ENCODE measurements at regions not wholly inside any gene's neighbourhood (a gene's known extent, or its start where the extent isn't known, plus 50 kb on each side); places are given as distances from the start of the nearest gene placed in this dataset.

GRCh38 chr2:126774761-126775160 lies 118.8 kb downstream of the GYPC start:
- TF ChIP-seq CTCF (IDR thresholded peaks at IDR 0.05): no peak
- peaks cover 2% of the 10 kb centered on the region for H3K36me3 Mint-ChIP-seq (ENCODE audit: low read depth)
- no peak overlapping the region for H3K4me3 Mint-ChIP-seq (ENCODE audit: unreplicated experiment)
- DNase-seq (ENCODE audit: low spot score): no peak
- H3K27me3 Mint-ChIP-seq (ENCODE audit: low read depth): peaks cover 47% of the 10 kb centered on the region
- H3K9me3 Mint-ChIP-seq (ENCODE audit: low read depth): no peaks in the 10 kb centered on the region
- no peak overlapping the region for H3K27ac Mint-ChIP-seq (ENCODE audit: unreplicated experiment)
- peaks cover 8% of the 10 kb centered on the region for H3K4me1 Mint-ChIP-seq (ENCODE audit: low read depth)

- no peaks in the 10 kb centered on the region for H3K36me3 Mint-ChIP-seq (ENCODE audit: low read depth)
- H3K9me3 Mint-ChIP-seq (ENCODE audit: low read depth): no peaks in the 10 kb centered on the region
- no peak overlapping the region for H3K27ac Mint-ChIP-seq (ENCODE audit: unreplicated experiment)
- peaks cover 49% of the 10 kb centered on the region for H3K27me3 Mint-ChIP-seq (ENCODE audit: low read depth)
- DNase-seq (ENCODE audit: low spot score): no peak
- H3K4me1 Mint-ChIP-seq (ENCODE audit: low read depth): peaks cover 8% of the 10 kb centered on the region
- no peak for TF ChIP-seq CTCF (IDR thresholded peaks at IDR 0.05)
- H3K4me3 Mint-ChIP-seq (ENCODE audit: unreplicated experiment): peak overlapping the region; percentile 43
Measured at GRCh38 chr2:126775300-126775985, 119.5 kb downstream of the GYPC start.

GRCh38 chr2:126776255-126776654 lies 120.3 kb downstream of the GYPC start:
- peak overlapping the region; percentile 91 for H3K4me3 Mint-ChIP-seq (ENCODE audit: unreplicated experiment)
- H3K27ac Mint-ChIP-seq (ENCODE audit: unreplicated experiment): no peak overlapping the region
- DNase-seq (ENCODE audit: low spot score): no peak
- H3K9me3 Mint-ChIP-seq (ENCODE audit: low read depth): no peaks in the 10 kb centered on the region
- no peaks in the 10 kb centered on the region for H3K36me3 Mint-ChIP-seq (ENCODE audit: low read depth)
- peaks cover 8% of the 10 kb centered on the region for H3K4me1 Mint-ChIP-seq (ENCODE audit: low read depth)
- no peak for TF ChIP-seq CTCF (IDR thresholded peaks at IDR 0.05)
- H3K27me3 Mint-ChIP-seq (ENCODE audit: low read depth): peaks cover 44% of the 10 kb centered on the region

GRCh38 chr2:126776692-126777619 lies 121.0 kb downstream of the GYPC start:
- peak; percentile 96 for TF ChIP-seq CTCF (IDR thresholded peaks at IDR 0.05)
- Mint-ChIP-seq H3K4me3 (ENCODE audit: unreplicated experiment) (peak overlapping the region; percentile 91), H3K9me3 (ENCODE audit: low read depth) (no peaks in the 10 kb centered on the region), H3K36me3 (ENCODE audit: low read depth) (no peaks in the 10 kb centered on the region), H3K27ac (ENCODE audit: unreplicated experiment) (peak overlapping the region; percentile 46), H3K4me1 (ENCODE audit: low read depth) (peaks cover 8% of the 10 kb centered on the region), H3K27me3 (ENCODE audit: low read depth) (peaks cover 43% of the 10 kb centered on the region)
- no peak for DNase-seq (ENCODE audit: low spot score)

- no peak overlapping the region for H3K27ac Mint-ChIP-seq (ENCODE audit: unreplicated experiment)
- H3K27me3 Mint-ChIP-seq (ENCODE audit: low read depth): peaks cover 49% of the 10 kb centered on the region
- no peaks in the 10 kb centered on the region for H3K9me3 Mint-ChIP-seq (ENCODE audit: low read depth)
- DNase-seq (ENCODE audit: low spot score): no peak
- peak; percentile 46 for TF ChIP-seq CTCF (IDR thresholded peaks at IDR 0.05)
- no peaks in the 10 kb centered on the region for H3K36me3 Mint-ChIP-seq (ENCODE audit: low read depth)
- H3K4me3 Mint-ChIP-seq (ENCODE audit: unreplicated experiment): peak overlapping the region; percentile 91
- peaks cover 8% of the 10 kb centered on the region for H3K4me1 Mint-ChIP-seq (ENCODE audit: low read depth)
Measured at GRCh38 chr2:126777620-126777978, 121.1 kb upstream of the TEX51 start.
